ENCODE measurements at regions not wholly inside any gene's neighbourhood (a gene's known extent, or its start where the extent isn't known, plus 50 kb on each side); places are given as distances from the start of the nearest gene placed in this dataset.
A peak's percentile ranks its signal among the peaks of the same experiment; 100 is the strongest.

DNA sequence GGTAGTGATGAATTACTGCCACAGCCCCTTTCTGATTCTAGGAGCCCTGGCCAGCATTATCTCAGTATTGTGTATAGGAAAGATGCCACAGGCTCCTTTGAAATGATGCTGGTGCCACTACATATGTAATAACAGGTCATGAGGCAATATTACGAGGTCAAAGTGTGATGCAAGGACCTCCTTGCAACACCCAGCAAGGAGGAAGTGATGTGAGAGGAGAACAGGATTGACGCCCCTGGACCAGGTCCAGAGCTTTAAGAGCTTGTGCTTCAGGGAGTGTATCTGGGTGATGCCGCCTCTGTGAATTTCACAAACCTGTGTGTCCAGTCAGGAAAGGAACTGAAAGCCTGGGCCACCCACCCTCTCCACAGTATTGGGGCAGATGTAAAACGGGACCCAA is 261.8 kb downstream of the MID1IP1 start (continued):
- TF ChIP-seq, protein P1, sequence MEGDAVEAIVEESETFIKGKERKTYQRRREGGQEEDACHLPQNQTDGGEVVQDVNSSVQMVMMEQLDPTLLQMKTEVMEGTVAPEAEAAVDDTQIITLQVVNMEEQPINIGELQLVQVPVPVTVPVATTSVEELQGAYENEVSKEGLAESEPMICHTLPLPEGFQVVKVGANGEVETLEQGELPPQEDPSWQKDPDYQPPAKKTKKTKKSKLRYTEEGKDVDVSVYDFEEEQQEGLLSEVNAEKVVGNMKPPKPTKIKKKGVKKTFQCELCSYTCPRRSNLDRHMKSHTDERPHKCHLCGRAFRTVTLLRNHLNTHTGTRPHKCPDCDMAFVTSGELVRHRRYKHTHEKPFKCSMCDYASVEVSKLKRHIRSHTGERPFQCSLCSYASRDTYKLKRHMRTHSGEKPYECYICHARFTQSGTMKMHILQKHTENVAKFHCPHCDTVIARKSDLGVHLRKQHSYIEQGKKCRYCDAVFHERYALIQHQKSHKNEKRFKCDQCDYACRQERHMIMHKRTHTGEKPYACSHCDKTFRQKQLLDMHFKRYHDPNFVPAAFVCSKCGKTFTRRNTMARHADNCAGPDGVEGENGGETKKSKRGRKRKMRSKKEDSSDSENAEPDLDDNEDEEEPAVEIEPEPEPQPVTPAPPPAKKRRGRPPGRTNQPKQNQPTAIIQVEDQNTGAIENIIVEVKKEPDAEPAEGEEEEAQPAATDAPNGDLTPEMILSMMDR (IDR thresholded peaks at IDR 0.05; ENCODE audit: low read depth, low read length, missing input control): no peak
- TF ChIP-seq RXRA (IDR thresholded peaks at IDR 0.05) (no peak), HNF4A (conservative IDR thresholded peaks at IDR 0.05) (no peak), EGR1 (IDR thresholded peaks at IDR 0.05; ENCODE audit: low read depth in 2 of 2) (no peak)
- TF ChIP-seq, protein P2, sequence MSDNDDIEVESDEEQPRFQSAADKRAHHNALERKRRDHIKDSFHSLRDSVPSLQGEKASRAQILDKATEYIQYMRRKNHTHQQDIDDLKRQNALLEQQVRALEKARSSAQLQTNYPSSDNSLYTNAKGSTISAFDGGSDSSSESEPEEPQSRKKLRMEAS (IDR thresholded peaks at IDR 0.05): no peak

DNA sequence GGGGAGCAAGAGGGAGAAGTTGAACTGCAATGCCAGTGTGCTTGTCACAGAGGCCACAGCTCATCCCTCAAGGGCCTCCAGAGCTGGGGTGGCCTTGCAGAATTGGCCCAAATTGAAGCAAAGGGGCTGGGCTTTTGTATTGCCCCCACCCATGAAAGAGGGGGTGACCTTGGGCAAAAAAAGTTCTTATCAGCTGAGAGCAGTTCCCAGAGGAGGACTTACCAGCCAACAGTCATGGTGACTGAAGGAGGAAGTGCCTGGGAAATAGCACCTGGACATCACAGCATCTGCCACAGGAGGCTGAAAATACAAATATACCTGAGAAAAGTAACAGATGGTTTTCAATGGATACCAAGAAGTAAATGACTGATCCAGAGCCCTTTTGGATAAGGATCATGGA is 262.4 kb downstream of the MID1IP1 start:
- H3K27ac ChIP-seq (ENCODE audit: low read depth in 1 of 2, low read length in 2 of 2): peak overlapping the region in 1 of 2 donors; percentile 18
- H3K4me3 ChIP-seq (ENCODE audit: low read depth in 1 of 3, low read length in 3 of 3): no peak overlapping the region
- no peak for TF ChIP-seq YY1 (IDR thresholded peaks at IDR 0.05)
- TF ChIP-seq, protein P3, sequence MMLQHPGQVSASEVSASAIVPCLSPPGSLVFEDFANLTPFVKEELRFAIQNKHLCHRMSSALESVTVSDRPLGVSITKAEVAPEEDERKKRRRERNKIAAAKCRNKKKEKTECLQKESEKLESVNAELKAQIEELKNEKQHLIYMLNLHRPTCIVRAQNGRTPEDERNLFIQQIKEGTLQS (IDR thresholded peaks at IDR 0.05): no peak
- TF ChIP-seq, protein P2 (IDR thresholded peaks at IDR 0.05): no peak
- no peak for TF ChIP-seq TAF1 (conservative IDR thresholded peaks at IDR 0.05)
- no peak for TF ChIP-seq GABPA (IDR thresholded peaks at IDR 0.05 in 1 of 2, conservative IDR thresholded peaks at IDR 0.05 in 1 of 2)
- TF ChIP-seq FOXA1 (IDR thresholded peaks at IDR 0.05): no peak
- TF ChIP-seq RAD21 (IDR thresholded peaks at IDR 0.05): no peak
- TF ChIP-seq, protein P1 (IDR thresholded peaks at IDR 0.05; ENCODE audit: low read depth, low read length, missing input control): no peak
- TF ChIP-seq, protein P4, sequence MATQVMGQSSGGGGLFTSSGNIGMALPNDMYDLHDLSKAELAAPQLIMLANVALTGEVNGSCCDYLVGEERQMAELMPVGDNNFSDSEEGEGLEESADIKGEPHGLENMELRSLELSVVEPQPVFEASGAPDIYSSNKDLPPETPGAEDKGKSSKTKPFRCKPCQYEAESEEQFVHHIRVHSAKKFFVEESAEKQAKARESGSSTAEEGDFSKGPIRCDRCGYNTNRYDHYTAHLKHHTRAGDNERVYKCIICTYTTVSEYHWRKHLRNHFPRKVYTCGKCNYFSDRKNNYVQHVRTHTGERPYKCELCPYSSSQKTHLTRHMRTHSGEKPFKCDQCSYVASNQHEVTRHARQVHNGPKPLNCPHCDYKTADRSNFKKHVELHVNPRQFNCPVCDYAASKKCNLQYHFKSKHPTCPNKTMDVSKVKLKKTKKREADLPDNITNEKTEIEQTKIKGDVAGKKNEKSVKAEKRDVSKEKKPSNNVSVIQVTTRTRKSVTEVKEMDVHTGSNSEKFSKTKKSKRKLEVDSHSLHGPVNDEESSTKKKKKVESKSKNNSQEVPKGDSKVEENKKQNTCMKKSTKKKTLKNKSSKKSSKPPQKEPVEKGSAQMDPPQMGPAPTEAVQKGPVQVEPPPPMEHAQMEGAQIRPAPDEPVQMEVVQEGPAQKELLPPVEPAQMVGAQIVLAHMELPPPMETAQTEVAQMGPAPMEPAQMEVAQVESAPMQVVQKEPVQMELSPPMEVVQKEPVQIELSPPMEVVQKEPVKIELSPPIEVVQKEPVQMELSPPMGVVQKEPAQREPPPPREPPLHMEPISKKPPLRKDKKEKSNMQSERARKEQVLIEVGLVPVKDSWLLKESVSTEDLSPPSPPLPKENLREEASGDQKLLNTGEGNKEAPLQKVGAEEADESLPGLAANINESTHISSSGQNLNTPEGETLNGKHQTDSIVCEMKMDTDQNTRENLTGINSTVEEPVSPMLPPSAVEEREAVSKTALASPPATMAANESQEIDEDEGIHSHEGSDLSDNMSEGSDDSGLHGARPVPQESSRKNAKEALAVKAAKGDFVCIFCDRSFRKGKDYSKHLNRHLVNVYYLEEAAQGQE (IDR thresholded peaks at IDR 0.05): no peak
- no peak for TF ChIP-seq EGR1 (IDR thresholded peaks at IDR 0.05; ENCODE audit: low read depth in 2 of 2)
- TF ChIP-seq, protein P5, sequence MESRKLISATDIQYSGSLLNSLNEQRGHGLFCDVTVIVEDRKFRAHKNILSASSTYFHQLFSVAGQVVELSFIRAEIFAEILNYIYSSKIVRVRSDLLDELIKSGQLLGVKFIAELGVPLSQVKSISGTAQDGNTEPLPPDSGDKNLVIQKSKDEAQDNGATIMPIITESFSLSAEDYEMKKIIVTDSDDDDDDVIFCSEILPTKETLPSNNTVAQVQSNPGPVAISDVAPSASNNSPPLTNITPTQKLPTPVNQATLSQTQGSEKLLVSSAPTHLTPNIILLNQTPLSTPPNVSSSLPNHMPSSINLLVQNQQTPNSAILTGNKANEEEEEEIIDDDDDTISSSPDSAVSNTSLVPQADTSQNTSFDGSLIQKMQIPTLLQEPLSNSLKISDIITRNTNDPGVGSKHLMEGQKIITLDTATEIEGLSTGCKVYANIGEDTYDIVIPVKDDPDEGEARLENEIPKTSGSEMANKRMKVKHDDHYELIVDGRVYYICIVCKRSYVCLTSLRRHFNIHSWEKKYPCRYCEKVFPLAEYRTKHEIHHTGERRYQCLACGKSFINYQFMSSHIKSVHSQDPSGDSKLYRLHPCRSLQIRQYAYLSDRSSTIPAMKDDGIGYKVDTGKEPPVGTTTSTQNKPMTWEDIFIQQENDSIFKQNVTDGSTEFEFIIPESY (IDR thresholded peaks at IDR 0.05): no peak
- TF ChIP-seq JUND (IDR thresholded peaks at IDR 0.05): no peak
- TF ChIP-seq NR2F2 (IDR thresholded peaks at IDR 0.05): no peak
- no peak for TF ChIP-seq HNF4G (IDR thresholded peaks at IDR 0.05)
- no peak for TF ChIP-seq HNF4A (conservative IDR thresholded peaks at IDR 0.05)
- no peak for TF ChIP-seq RXRA (IDR thresholded peaks at IDR 0.05)
- no peak for TF ChIP-seq SP1 (IDR thresholded peaks at IDR 0.05)
- TF ChIP-seq FOXA2 (IDR thresholded peaks at IDR 0.05): no peak

More for the DNA sequence above, 262.4 kb downstream of the MID1IP1 start:
- Histone ChIP-seq H3K9ac (ENCODE audit: low read depth in 1 of 2, low read length in 2 of 2) (no peak overlapping the region), H3K4me1 (ENCODE audit: control insufficient read depth in 4 of 4, insufficient read depth in 4 of 4, low read length in 3 of 4) (no peaks in the 10 kb centered on the region), H3K36me3 (ENCODE audit: control insufficient read depth in 4 of 4, insufficient read depth in 3 of 4, low read depth in 1 of 4, low read length in 3 of 4) (no peaks in the 10 kb centered on the region), H3K9me3 (ENCODE audit: control insufficient read depth in 4 of 4, low read length in 3 of 4) (peaks cover 0 to 12% (median 5%) of the 10 kb centered on the region in 4 donors), H3K27me3 (ENCODE audit: control insufficient read depth in 4 of 4, insufficient read depth in 4 of 4, low read length in 3 of 4) (peaks cover 0 to under 1% (median 0%) of the 10 kb centered on the region in 4 donors)
- no peak for DNase-seq (ENCODE audit: low spot score)
